ENCODE measurements at regions not wholly inside any gene's neighbourhood (a gene's known extent, or its start where the extent isn't known, plus 50 kb on each side); places are given as distances from the start of the nearest gene placed in this dataset. TPM values are rescaled to one million over a fixed set of nuclear protein-coding genes. Genes with fewer than 3 reads are reported as not detected.

DNA sequence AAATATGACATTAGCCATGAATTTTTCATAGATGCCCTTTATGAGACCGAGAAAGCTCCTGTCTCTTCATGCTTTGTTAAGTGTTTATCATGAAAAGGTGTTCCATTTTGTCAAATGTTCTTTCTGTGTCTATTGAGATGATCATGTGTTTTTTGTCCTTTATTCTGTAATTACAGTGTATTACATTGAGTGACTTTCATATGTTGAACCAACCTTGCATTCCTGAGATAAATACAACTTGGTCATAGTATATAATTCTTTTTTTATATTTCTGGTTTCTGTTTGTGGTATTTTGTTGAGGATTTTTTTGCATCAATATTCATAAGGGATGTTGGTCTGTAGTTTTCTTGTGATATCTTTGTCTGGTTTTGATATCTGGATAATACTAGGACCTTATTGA is 52.9 kb upstream of the HPCAL1 start:
- Mint-ChIP-seq H3K4me1 (ENCODE audit: low read depth, unreplicated experiment) (peaks cover 5% of the 10 kb centered on the region), H3K27me3 (ENCODE audit: unreplicated experiment) (peaks cover 1% of the 10 kb centered on the region), H3K4me3 (ENCODE audit: unreplicated experiment) (no peak overlapping the region), H3K9me3 (ENCODE audit: unreplicated experiment) (no peaks in the 10 kb centered on the region), H3K36me3 (ENCODE audit: unreplicated experiment) (peaks cover 14% of the 10 kb centered on the region), H3K27ac (ENCODE audit: unreplicated experiment) (no peak overlapping the region)
- TF ChIP-seq, protein P1, sequence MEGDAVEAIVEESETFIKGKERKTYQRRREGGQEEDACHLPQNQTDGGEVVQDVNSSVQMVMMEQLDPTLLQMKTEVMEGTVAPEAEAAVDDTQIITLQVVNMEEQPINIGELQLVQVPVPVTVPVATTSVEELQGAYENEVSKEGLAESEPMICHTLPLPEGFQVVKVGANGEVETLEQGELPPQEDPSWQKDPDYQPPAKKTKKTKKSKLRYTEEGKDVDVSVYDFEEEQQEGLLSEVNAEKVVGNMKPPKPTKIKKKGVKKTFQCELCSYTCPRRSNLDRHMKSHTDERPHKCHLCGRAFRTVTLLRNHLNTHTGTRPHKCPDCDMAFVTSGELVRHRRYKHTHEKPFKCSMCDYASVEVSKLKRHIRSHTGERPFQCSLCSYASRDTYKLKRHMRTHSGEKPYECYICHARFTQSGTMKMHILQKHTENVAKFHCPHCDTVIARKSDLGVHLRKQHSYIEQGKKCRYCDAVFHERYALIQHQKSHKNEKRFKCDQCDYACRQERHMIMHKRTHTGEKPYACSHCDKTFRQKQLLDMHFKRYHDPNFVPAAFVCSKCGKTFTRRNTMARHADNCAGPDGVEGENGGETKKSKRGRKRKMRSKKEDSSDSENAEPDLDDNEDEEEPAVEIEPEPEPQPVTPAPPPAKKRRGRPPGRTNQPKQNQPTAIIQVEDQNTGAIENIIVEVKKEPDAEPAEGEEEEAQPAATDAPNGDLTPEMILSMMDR (IDR thresholded peaks at IDR 0.05; ENCODE audit: partially characterized antibody, unreplicated experiment) = no peak
- no peak for DNase-seq

DNA sequence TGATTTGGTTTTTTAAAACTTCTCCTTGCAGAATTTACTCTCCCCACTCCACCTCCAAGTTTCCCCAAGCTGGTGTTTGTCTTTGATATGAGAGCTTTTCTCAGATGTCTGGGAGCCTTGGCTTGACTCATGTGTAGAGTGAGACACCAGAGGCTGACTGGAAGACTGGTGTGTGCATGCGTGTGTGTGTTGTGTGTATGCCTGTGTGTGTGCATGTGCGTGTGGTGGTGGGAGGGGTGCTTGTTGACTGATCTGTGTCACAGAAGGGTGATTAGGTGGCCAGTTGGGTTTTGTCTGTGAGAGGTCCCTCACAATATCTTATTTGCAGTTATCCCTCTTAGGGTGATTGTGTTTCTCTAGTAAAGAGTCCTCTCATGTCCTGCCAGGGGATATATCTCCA is 50.5 kb upstream of the HPCAL1 start:
- H3K27ac Mint-ChIP-seq (ENCODE audit: unreplicated experiment) = no peak overlapping the region
- TF ChIP-seq, protein P1 (IDR thresholded peaks at IDR 0.05; ENCODE audit: partially characterized antibody, unreplicated experiment) = no peak
- peaks cover 6% of the 10 kb centered on the region for H3K4me1 Mint-ChIP-seq (ENCODE audit: low read depth, unreplicated experiment)
- no peaks in the 10 kb centered on the region for H3K9me3 Mint-ChIP-seq (ENCODE audit: unreplicated experiment)
- H3K36me3 Mint-ChIP-seq (ENCODE audit: unreplicated experiment) = peaks cover 14% of the 10 kb centered on the region
- peak; percentile 3 for DNase-seq
- no peak overlapping the region for H3K4me3 Mint-ChIP-seq (ENCODE audit: unreplicated experiment)
- H3K27me3 Mint-ChIP-seq (ENCODE audit: unreplicated experiment) = peaks cover 2% of the 10 kb centered on the region

DNA sequence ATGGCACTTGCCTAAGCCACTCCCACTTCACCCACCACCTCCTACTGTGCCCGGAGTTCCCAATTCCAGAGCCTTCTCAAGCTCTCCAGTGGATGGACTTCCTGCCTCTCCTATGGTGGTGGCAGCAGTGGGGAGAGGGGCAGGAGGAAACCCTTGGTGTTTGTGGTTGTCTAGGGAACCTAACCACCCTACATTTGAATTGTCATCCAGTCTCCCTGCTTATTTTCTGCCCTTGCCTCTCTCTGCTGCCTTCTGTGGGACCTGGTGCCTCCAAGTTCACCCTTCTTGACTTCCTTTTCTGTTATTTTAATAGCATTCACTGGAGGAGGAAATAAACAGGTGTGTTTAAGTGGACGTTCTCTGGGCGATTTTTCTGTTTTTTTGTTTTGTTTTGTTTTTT is 50.0 kb upstream of the HPCAL1 start:
- peaks cover 14% of the 10 kb centered on the region for H3K36me3 Mint-ChIP-seq (ENCODE audit: unreplicated experiment)
- DNase-seq = peak; percentile 1
- no peaks in the 10 kb centered on the region for H3K9me3 Mint-ChIP-seq (ENCODE audit: unreplicated experiment)
- H3K27me3 Mint-ChIP-seq (ENCODE audit: unreplicated experiment) = peaks cover 4% of the 10 kb centered on the region
- TF ChIP-seq, protein P1 (IDR thresholded peaks at IDR 0.05; ENCODE audit: partially characterized antibody, unreplicated experiment) = no peak
- H3K27ac Mint-ChIP-seq (ENCODE audit: unreplicated experiment) = no peak overlapping the region
- peaks cover 6% of the 10 kb centered on the region for H3K4me1 Mint-ChIP-seq (ENCODE audit: low read depth, unreplicated experiment)
- no peak overlapping the region for H3K4me3 Mint-ChIP-seq (ENCODE audit: unreplicated experiment)

Small RNAs in the stretch of these regions (microRNA-seq; reads per million reads assigned to microRNA genes)
- not detected for gene MIR4261 (ENCODE audit: unreplicated experiment)
